Liver (tissue), 3 donors: ENCODE measurements at regions not wholly inside any gene's neighbourhood (a gene's known extent, or its start where the extent isn't known, plus 50 kb on each side); places are given as distances from the start of the nearest gene placed in this dataset.

Source experiments
- REST ChIP-seq: IDR thresholded peaks from 2 replicates; pipeline ENCODE4 v1.6.1; 2016; ENCODE audit warnings: antibody characterized with exemption, mild to moderate bottlenecking
- TAF1 ChIP-seq: conservative IDR thresholded peaks from 2 replicates; pipeline ENCODE4 v1.6.1; 2016; ENCODE audit warnings: antibody characterized with exemption, mild to moderate bottlenecking
- YY1 ChIP-seq: IDR thresholded peaks from 2 replicates; pipeline ENCODE4 v1.6.1; 2016; ENCODE audit warnings: antibody characterized with exemption, mild to moderate bottlenecking
- ZBTB33 ChIP-seq: IDR thresholded peaks from 2 replicates; pipeline ENCODE4 v1.6.1; 2016; ENCODE audit warnings: antibody characterized with exemption
- TF ChIP-seq, protein P1 (sequence below): fragments of 150-350 bp; IDR thresholded peaks from 2 replicates; pipeline ENCODE4 v1.5.1; 2017; ENCODE audit warnings: improper control_type of control experiment, low read depth, low read length; ENCODE audit not compliant: missing input control
- donor health status: healthy.
- donor health status: healthy.

GRCh38 chr5:87151547-87151946 lies 116.1 kb upstream of the RASA1 start:
- TF ChIP-seq TAF1 (no peak), ZBTB33 (no peak), YY1 (no peak), REST (no peak)
- TF ChIP-seq, protein P1, sequence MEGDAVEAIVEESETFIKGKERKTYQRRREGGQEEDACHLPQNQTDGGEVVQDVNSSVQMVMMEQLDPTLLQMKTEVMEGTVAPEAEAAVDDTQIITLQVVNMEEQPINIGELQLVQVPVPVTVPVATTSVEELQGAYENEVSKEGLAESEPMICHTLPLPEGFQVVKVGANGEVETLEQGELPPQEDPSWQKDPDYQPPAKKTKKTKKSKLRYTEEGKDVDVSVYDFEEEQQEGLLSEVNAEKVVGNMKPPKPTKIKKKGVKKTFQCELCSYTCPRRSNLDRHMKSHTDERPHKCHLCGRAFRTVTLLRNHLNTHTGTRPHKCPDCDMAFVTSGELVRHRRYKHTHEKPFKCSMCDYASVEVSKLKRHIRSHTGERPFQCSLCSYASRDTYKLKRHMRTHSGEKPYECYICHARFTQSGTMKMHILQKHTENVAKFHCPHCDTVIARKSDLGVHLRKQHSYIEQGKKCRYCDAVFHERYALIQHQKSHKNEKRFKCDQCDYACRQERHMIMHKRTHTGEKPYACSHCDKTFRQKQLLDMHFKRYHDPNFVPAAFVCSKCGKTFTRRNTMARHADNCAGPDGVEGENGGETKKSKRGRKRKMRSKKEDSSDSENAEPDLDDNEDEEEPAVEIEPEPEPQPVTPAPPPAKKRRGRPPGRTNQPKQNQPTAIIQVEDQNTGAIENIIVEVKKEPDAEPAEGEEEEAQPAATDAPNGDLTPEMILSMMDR: no peak
